GM19035 (cell line): ENCODE measurements at regions not wholly inside any gene's neighbourhood (a gene's known extent, or its start where the extent isn't known, plus 50 kb on each side); places are given as distances from the start of the nearest gene placed in this dataset.
"Not testable (repeated sequence)": the region's sequence is repeated elsewhere in the genome, so short reads cannot be mapped to it uniquely, and the experiment has no call there.

Experiments
- ATAC-seq: cut with Tn5 transposase; IDR thresholded peaks from one replicate; pipeline ENCODE4 v1.9.1; 2021; ENCODE audit not compliant: unreplicated experiment

GRCh38 chr6:125423047-125423446 is 121.3 kb upstream of the HDDC2 start:
- no peak for ATAC-seq

GRCh38 chr6:125431971-125432370 is 130.2 kb upstream of the HDDC2 start:
- ATAC-seq, result no peak

DNA sequence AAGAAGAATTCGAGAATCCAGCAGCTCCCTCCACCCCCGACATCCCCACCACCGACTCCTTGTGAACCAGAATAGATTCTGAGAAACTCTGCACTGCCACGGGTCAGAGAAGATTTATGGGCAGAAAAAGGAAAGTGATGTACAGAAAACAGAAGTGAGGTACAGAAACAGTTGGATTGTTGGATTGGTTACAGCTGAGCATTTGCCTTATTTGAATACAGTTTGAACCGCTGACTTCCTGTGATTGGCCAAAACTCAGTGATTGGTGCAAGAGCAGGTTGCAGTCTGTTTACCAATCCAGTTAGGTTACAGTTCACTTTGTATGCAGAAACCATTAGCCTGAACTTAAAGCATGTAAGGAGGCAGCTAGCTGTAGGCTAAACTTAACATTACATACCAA is 131.2 kb upstream of the HDDC2 start:
- ATAC-seq, result no peak

DNA sequence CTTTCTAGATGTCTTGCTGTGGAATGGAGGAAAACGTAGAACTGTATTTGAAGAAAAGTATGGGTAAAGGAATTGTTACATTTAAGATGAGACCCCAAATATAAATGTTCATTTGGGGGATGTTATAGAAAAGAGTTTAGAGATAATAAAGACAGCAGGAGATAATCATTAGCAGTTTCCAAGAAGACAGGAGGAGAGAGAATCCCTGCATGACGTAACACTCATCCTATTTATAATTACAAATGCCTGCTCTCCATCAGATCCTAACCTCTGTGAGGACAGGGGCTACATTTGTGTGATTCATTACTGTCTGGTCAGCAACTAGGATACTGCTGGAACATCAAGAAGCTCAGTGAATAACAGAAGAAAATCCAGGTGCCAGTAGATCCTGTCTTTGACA is 133.0 kb upstream of the HDDC2 start:
- no peak for ATAC-seq

- ATAC-seq, result no peak
Observed at GRCh38 chr6:125439512-125439911, 137.7 kb upstream of the HDDC2 start.

DNA sequence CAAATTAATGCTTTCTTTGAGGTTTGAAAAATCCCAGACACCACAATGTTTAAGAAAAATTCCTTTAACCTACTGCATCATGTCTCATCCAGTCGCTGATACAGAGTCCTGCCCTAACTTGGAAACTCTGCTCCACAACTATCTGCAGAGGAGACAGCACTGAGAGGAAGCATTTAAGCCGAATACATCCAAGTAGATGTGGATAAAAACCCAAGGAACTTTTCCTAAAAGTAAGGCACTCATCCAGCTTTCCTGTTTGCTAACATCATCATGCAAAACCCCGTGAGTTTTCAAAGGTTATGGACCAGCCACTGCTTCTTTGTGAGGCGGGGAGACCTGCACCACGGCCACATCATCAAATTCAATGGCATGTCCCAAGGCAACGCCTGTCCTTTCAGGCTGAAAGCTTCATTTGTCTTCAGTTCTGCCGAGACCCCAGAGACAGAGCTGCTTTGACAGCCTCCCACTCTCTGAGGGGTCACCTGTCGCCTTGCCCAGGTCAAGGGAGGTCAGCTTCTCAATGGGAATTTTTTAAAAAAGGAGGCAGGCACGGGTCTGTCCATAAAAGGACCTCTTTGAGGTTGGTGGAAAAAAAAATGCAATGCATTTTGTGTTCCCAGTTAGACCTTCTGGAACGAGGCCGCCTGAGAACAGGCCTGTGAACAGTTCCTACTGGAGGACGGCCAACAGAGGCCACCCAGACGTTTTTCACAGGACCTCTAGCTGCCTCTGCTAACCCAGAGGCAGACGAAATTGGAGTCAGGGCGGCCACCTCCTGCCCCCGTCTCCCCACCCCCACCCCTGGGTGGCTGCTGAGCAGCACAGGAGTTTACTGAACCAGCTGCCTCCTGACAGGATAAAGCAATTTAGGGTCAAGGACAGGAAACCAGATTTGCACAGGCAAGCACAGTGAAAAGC is 142.5 kb upstream of the HDDC2 start:
- no peak for ATAC-seq

DNA sequence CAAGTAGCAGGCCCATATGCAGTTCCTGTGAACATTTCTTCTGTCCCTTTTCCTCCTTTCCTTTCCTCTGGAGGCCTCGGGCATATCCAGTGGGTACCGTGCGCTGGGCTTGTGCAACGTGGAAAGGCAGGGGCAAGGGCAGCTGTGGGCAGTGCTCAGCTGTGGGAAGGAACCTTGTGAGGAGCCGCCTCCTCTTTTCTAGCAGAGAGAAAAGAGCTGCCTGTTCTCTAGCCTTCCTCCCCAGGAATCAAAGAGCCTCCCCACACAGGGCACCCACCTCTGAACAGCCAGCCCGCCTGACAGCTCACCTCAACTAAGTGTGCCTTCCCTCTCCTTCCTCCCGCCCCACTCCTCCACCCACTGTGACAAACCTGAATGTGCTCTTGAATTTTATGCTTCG is 143.3 kb upstream of the HDDC2 start:
- ATAC-seq, result no peak

- ATAC-seq, result no peak
Observed at GRCh38 chr6:125446011-125446410, 144.2 kb upstream of the HDDC2 start.

DNA sequence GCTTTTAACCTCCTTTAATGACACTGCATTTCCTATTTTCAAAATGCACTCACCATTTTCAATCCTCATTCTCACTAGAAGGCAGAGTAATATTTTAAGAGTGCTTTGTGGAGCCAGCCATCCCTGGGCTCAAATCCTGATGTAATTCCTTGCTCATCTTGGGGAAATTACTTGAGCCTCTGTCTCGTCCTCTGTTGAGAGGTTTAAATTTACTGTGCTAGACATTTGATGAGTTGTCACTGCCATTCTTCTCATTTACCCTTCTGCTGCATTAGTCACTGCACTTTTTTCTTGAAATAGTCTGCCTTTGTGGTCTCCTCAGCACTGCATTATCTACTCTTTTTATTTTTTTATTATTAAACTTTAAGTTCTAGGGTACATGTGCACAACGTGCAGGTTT is 150.0 kb upstream of the HDDC2 start:
- no peak for ATAC-seq

DNA sequence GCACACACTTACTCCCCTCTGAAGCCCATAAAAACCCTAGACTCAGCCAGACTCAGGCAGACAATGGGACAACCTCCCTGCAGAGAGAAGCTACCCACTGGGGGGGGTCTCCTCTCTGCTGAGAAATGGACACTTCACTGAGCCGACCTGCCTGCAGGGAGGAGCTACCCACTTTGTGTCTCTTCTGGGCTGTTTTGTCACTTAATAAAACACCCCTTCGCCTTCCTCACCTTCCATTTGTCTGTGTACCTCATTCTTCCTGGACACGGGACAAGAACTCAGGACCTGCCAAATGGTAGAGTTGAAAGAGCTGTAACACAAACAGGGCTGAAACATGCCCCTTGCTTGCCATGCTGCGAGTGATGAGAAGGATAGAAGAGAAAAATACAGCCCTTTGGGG is 151.7 kb upstream of the HDDC2 start:
- no peak for ATAC-seq

DNA sequence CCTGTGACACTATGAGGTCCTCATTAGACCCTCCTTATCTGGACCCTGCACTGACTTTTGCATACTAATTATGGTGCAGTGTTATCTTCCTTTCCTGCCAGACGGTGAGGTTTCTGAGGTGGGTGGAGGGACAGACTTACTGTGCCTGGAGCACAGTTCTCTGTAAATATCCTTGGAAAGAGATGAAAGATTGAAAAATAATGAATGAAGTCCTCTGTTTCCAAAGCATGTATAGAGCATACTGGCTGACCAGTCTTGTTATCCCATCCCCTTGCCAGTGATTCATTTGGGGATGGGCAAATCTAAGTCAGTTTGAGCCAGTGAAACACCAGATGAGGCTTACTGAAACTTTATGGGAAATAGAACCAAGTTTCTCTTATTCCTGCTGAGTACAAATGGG is 152.6 kb upstream of the HDDC2 start:
- no peak for ATAC-seq

- ATAC-seq, result not testable (repeated sequence)
Observed at GRCh38 chr6:125458493-125458892, 156.7 kb upstream of the HDDC2 start.

- not testable (repeated sequence) for ATAC-seq
Observed at GRCh38 chr6:125465332-125465731, 163.6 kb upstream of the HDDC2 start.

DNA sequence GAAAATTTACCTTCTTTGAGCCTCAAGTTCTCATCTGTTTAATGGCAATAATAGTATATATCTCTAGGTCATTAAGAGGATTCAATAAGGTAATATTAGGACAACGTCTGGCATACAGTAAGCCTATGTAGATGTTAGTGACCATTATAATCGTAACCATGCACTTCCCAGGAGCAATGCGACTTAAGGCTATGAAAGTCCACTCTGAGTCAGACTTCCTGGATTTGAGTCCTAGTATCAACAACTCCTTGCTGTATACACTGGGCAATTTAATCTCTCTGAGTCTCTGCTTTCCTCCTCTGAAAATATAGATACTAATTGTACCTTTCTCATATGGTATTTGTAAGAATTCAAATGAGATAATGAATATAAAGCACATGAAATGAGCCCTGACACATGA is 168.1 kb upstream of the HDDC2 start:
- no peak for ATAC-seq

GRCh38 chr6:125471667-125472066 is 169.9 kb upstream of the HDDC2 start:
- no peak for ATAC-seq

GRCh38 chr6:125474061-125474460 is 172.3 kb upstream of the HDDC2 start:
- ATAC-seq, result no peak

DNA sequence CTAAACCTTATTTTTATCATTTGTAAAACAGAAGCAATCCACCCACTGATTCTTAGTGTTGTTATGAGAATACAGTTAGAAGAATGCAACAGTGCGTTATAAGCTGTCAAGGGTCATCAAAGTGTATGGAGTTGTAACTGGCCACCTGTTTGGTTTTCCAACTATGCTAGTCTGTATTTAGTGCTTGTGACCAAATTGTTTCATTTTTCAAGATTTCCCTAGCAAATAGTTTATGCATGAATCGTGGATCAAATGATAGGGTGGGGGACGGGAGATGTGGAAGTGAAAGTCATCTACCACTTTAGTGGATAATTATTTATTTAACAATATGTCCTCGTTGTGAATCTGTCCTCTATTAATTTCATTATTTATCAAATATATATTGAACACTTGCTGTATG is 175.4 kb upstream of the HDDC2 start:
- no peak for ATAC-seq

DNA sequence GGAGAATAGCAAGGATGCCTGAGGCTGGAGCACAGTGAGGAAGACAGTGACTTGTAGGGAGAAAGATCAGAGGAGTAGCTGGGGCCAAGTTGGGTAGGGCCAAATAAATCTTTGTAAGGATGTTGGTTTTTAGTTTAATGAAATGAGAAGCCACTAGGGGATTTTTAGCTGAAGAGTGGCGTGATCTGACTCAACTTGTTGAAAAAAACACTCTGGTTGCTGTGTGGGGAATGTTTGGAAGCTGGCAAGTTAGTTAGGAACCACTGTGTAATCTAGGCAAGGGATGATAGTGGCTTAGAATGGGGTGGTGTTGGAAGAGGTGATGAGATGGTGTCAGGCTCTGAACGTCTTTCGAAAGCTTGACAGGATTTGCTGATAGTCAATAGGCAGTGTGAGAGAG is 176.1 kb upstream of the HDDC2 start:
- no peak for ATAC-seq

DNA sequence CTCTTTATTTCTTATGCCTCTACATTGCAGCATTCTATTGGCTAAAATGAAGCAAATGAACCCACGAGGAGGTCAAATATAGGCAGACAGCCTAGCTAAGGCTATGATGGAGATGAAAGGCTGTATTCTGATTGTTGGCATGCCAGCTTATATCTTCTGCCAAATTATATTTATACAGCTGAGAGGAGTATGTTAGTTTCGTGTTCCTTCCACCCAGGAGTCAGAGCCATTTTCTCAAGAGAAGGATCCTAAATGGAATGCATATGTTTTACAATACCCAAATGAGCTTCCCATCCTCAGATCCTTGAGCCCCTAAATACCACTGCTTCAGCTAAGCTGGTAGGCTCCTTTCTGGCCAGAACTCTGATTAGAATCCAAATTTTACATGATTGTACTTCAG is 178.4 kb upstream of the HDDC2 start:
- ATAC-seq, result no peak

DNA sequence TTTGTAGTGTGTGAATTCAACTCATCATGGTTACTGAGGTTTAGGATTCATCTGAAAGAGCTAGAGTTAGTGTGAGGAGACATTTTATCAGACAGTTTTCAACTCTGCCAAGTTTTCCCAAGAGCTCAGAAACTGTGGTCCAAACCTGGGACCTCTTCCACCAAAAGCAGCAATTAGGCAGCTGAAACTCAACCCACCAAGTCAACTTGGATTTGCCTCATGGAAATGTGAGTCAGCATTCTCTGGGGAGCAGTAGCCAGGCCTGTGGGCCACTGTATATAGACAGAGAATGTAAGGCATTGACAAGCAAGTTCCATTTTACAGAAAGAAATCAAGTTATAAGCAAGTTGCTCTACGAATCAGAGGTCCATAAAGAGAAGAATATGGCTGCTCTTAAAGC is 178.8 kb upstream of the HDDC2 start:
- no peak for ATAC-seq

DNA sequence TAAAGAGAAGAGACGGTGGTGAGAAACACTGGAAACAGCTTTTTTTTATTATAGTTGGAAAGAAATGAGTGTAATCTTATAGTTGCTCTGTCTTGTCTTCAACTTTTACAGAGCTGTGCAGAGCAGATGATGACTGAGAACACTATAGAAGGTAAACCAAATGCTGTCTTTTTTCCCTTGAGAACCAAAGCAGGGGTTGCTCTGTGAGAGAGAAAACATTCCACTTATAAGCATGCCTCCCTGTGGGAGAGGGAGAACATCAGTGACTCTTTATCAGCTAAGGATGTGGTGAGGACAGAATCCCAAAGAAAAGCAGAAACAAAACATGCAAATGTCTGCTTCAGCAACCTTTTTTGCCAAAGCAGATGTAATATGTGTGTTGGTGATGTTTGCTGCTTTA is 179.3 kb upstream of the HDDC2 start:
- no peak for ATAC-seq

DNA sequence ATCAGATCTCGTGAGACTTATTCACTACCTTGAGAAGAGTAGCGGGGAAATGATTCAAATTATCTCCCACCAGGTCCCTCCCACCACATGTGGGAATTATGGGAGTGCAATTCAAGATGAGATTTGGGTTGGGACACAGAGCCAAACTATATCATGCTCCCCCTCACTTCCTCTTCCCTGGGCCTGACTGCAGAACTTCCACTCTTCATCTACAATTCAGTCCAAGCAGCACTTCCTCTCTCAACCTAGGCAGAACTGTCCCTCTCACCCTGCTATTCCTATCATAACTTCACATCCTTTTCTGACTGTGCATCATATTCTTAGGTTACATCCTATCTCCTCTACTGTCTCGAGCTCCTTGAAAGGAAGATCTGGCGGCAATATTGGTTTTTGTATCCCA is 184.0 kb upstream of the HDDC2 start:
- no peak for ATAC-seq

GRCh38 chr6:125486881-125487280 is 185.1 kb upstream of the HDDC2 start:
- ATAC-seq, result no peak
